ENCODE measurements at regions not wholly inside any gene's neighbourhood (a gene's known extent, or its start where the extent isn't known, plus 50 kb on each side); places are given as distances from the start of the nearest gene placed in this dataset.

GRCh38 chr7:40964610-40965009, 738.3 kb downstream of the INHBA start:
- no peaks in the 10 kb centered on the region for H3K9me3 ChIP-seq (ENCODE audit: control insufficient read depth, low read depth, low read length)
- H3K18ac ChIP-seq (ENCODE audit: insufficient read length, low read depth, low read length) = no peak overlapping the region
- no peaks in the 10 kb centered on the region for H3K27me3 ChIP-seq (ENCODE audit: insufficient read depth, low read length)
- no peak overlapping the region for H4K8ac ChIP-seq (replicated peaks; ENCODE audit: insufficient read length, low read depth, low read length)
- H2AFZ ChIP-seq (ENCODE audit: low read length) = no peak overlapping the region
- H4K5ac ChIP-seq (ENCODE audit: insufficient read length, low read depth, low read length) = no peak overlapping the region
- H3K56ac ChIP-seq (ENCODE audit: insufficient read length, low read depth, low read length) = no peak overlapping the region
- H3K4me1 Mint-ChIP-seq = no peaks in the 10 kb centered on the region; a peak in 1 of 4 replicates
- no peaks in the 10 kb centered on the region for H3K79me1 ChIP-seq (ENCODE audit: insufficient read depth, low read depth, low read length, poor library complexity, severe bottlenecking)
- no peak overlapping the region for H3K14ac ChIP-seq (ENCODE audit: insufficient read depth, low read length)
- H3K4me2 ChIP-seq (ENCODE audit: insufficient read depth, insufficient read length, low read length) = no peak overlapping the region
- H3K9ac ChIP-seq (ENCODE audit: extremely low read depth, insufficient read length, low read length) = no peak overlapping the region
- no peaks in the 10 kb centered on the region for H3K27me3 Mint-ChIP-seq (ENCODE audit: low read depth)
- H3K27ac ChIP-seq (ENCODE audit: insufficient read length, low read depth, low read length) = no peak overlapping the region
- no peaks in the 10 kb centered on the region for H3K79me2 ChIP-seq (ENCODE audit: insufficient read depth, low read length)
- H3K9me3 Mint-ChIP-seq = peaks cover 0 to 10% of the 10 kb centered on the region in 2 experiments; a peak in 3 of 5 replicates
- H3K23me2 ChIP-seq (ENCODE audit: insufficient read length, low read depth, low read length, poor library complexity, severe bottlenecking) = no peaks in the 10 kb centered on the region
- H3K4me1 ChIP-seq (ENCODE audit: insufficient read depth, low read length) = no peaks in the 10 kb centered on the region
- WGBS (ENCODE audit: extremely low coverage, insufficient read length, low lambda C conversion rate) = no CpG with 5 or more reads among the region's 2 CpGs
- H2AK5ac ChIP-seq (ENCODE audit: insufficient read length, low read length) = no peak overlapping the region
- no peak overlapping the region for H3K4me3 Mint-ChIP-seq
- no peak overlapping the region for H3K27ac Mint-ChIP-seq
- TF ChIP-seq CTCF (conservative IDR thresholded peaks at IDR 0.05) = no peak
- H2BK12ac ChIP-seq (ENCODE audit: insufficient read length, low read depth, low read length) = no peak overlapping the region
- H3K36me3 Mint-ChIP-seq (ENCODE audit: insufficient read depth in 1 of 3, low read depth in 3 of 3) = 0 out of 7 replicates have a peak, but pooled peaks cover 0 to 1% (median 0%) of the 10 kb centered on the region in 3 experiments
- H3T11ph ChIP-seq (ENCODE audit: low read length) = no peak overlapping the region
- H3K4ac ChIP-seq (ENCODE audit: low read depth, low read length) = no peak overlapping the region
- no peak overlapping the region for H2BK15ac ChIP-seq (ENCODE audit: low read depth, low read length)
- no peak overlapping the region for H2BK120ac ChIP-seq (ENCODE audit: low read depth, low read length, poor library complexity, severe bottlenecking)
- H2BK20ac ChIP-seq (ENCODE audit: low read depth, low read length, poor library complexity, severe bottlenecking) = no peak overlapping the region
- H3K23ac ChIP-seq (ENCODE audit: insufficient read length, low read depth, low read length) = no peak overlapping the region
- DNase-seq = no peak
- no peak overlapping the region for H2BK5ac ChIP-seq (ENCODE audit: insufficient read length, low read length)
- no peaks in the 10 kb centered on the region for H4K20me1 ChIP-seq (ENCODE audit: control insufficient read depth, insufficient read depth, insufficient read length)
- no peak overlapping the region for H4K91ac ChIP-seq (ENCODE audit: insufficient read length, low read depth, low read length)

Measured in H9 (cell line).